Astrocyte (in vitro differentiated cells and primary cell): ENCODE measurements at regions not wholly inside any gene's neighbourhood (a gene's known extent, or its start where the extent isn't known, plus 50 kb on each side); places are given as distances from the start of the nearest gene placed in this dataset.

Experiments
- CTCF ChIP-seq: IDR thresholded peaks from 2 replicates; pipeline ENCODE4 v1.5.1; 2011; ENCODE audit warnings: low read depth, mild to moderate bottlenecking, inconsistent platforms, low read length, moderate library complexity; ENCODE audit not compliant: insufficient read depth
- EZH2 ChIP-seq: IDR thresholded peaks from 2 replicates; pipeline ENCODE4 v1.6.1; 2012; ENCODE audit warnings: mild to moderate bottlenecking, low read length, inconsistent platforms; ENCODE audit not compliant: insufficient read depth

GRCh38 chr2:142605421-142605820 lies 272.0 kb upstream of the KYNU start:
- TF ChIP-seq EZH2 (no peak), CTCF (no peak)
